ENCODE measurements at regions not wholly inside any gene's neighbourhood (a gene's known extent, or its start where the extent isn't known, plus 50 kb on each side); places are given as distances from the start of the nearest gene placed in this dataset.

- H3K4me3 ChIP-seq (ENCODE audit: low read depth, low read length), result no peak overlapping the region
- DNase-seq (ENCODE audit: low read depth), result no peak
- no peak for TF ChIP-seq CTCF (IDR thresholded peaks at IDR 0.05; ENCODE audit: low read depth, low read length, missing control alignments)
- in situ Hi-C loops (cut with HindIII; ENCODE audit: low sequenced_read_pairs), result no loop called here
These were observed 365.4 kb upstream of the FSIP2 start for GRCh38 chr2:185373229-185373628.

- H3K4me3 ChIP-seq (ENCODE audit: low read depth, low read length), result no peak overlapping the region
- DNase-seq (ENCODE audit: low read depth), result no peak
- no peak for TF ChIP-seq CTCF (IDR thresholded peaks at IDR 0.05; ENCODE audit: low read depth, low read length, missing control alignments)
- in situ Hi-C loops (cut with HindIII; ENCODE audit: low sequenced_read_pairs), result no loop called here
These were observed 363.7 kb upstream of the FSIP2 start for GRCh38 chr2:185374878-185375277.

- TF ChIP-seq CTCF (IDR thresholded peaks at IDR 0.05; ENCODE audit: low read depth, low read length, missing control alignments), result no peak
- in situ Hi-C loops (cut with HindIII; ENCODE audit: low sequenced_read_pairs), result no loop called here
- no peak overlapping the region for H3K4me3 ChIP-seq (ENCODE audit: low read depth, low read length)
- DNase-seq (ENCODE audit: low read depth), result no peak
These were observed 362.9 kb upstream of the FSIP2 start for GRCh38 chr2:185375731-185376130.

- DNase-seq (ENCODE audit: low read depth), result no peak
- in situ Hi-C loops (cut with HindIII; ENCODE audit: low sequenced_read_pairs), result no loop called here
- H3K4me3 ChIP-seq (ENCODE audit: low read depth, low read length), result no peak overlapping the region
- TF ChIP-seq CTCF (IDR thresholded peaks at IDR 0.05; ENCODE audit: low read depth, low read length, missing control alignments), result no peak
These were observed 357.0 kb upstream of the FSIP2 start for GRCh38 chr2:185381631-185382030.

GRCh38 chr2:185384822-185385560 is 353.6 kb upstream of the FSIP2 start:
- TF ChIP-seq CTCF (IDR thresholded peaks at IDR 0.05; ENCODE audit: low read depth, low read length, missing control alignments), result no peak
- DNase-seq (ENCODE audit: low read depth), result no peak
- in situ Hi-C loops (cut with HindIII; ENCODE audit: low sequenced_read_pairs), result no loop called here
- H3K4me3 ChIP-seq (ENCODE audit: low read depth, low read length), result no peak overlapping the region

GRCh38 chr2:185388226-185388625 is 350.4 kb upstream of the FSIP2 start:
- no peak for DNase-seq (ENCODE audit: low read depth)
- H3K4me3 ChIP-seq (ENCODE audit: low read depth, low read length), result no peak overlapping the region
- in situ Hi-C loops (cut with HindIII; ENCODE audit: low sequenced_read_pairs), result no loop called here
- TF ChIP-seq CTCF (IDR thresholded peaks at IDR 0.05; ENCODE audit: low read depth, low read length, missing control alignments), result no peak

All from astrocyte of the cerebellum (primary cell).